A549 (cell line): ENCODE measurements at regions not wholly inside any gene's neighbourhood (a gene's known extent, or its start where the extent isn't known, plus 50 kb on each side); places are given as distances from the start of the nearest gene placed in this dataset.

Experiments used
- CTCF ChIP-seq: fragments of >200 bp; sonication (Bioruptor Twin); formaldehyde crosslinking; IDR thresholded peaks from 3 replicates; pipeline ENCODE4 v1.5.1; 2016
- EP300 ChIP-seq, 2 experiments: fragments of >200 bp; sonication (Bioruptor Twin); formaldehyde crosslinking; IDR thresholded peaks; 2 replicates in 1 of 2; 3 replicates in 1 of 2; pipeline ENCODE4 v1.6.1; 2016 to 2017
- JUN ChIP-seq, 2 experiments: fragments of >200 bp; sonication (Bioruptor Twin); formaldehyde crosslinking; IDR thresholded peaks; 2 replicates in 1 of 2; 3 replicates in 1 of 2; pipeline ENCODE4 v1.6.1; 2016 to 2017
- KDM1A ChIP-seq: fragments of 200-600 bp; sonication (generic); IDR thresholded peaks from 2 replicates; pipeline ENCODE4 v1.6.1; 2016; ENCODE audit warnings: low read depth, mild to moderate bottlenecking
- POLR2A ChIP-seq: IDR thresholded peaks from 2 replicates; pipeline ENCODE4 v1.6.1; 2012; ENCODE audit warnings: mild to moderate bottlenecking, low read length
- RCOR1 ChIP-seq: fragments of 150-350 bp; IDR thresholded peaks from 2 replicates; pipeline ENCODE4 v1.6.1; 2014; ENCODE audit warnings: antibody characterized with exemption, low read length, low read depth

GRCh38 chr1:164337885-164338284 is 221.1 kb upstream of the PBX1 start:
- no peak for TF ChIP-seq KDM1A
- TF ChIP-seq JUN (IDR thresholded peaks at IDR 0.05) = no peak
- no peak for TF ChIP-seq CTCF
- TF ChIP-seq RCOR1 = no peak
- TF ChIP-seq EP300 (IDR thresholded peaks at IDR 0.05) = no peak
- TF ChIP-seq POLR2A = no peak
